MV-4-11 (cell line): ENCODE measurements at regions not wholly inside any gene's neighbourhood (a gene's known extent, or its start where the extent isn't known, plus 50 kb on each side); places are given as distances from the start of the nearest gene placed in this dataset.

Experiments used
- DNase-seq: peaks from one replicate; lab custom pipeline; 2025; lab: John Stamatoyannopoulos, UW

DNA sequence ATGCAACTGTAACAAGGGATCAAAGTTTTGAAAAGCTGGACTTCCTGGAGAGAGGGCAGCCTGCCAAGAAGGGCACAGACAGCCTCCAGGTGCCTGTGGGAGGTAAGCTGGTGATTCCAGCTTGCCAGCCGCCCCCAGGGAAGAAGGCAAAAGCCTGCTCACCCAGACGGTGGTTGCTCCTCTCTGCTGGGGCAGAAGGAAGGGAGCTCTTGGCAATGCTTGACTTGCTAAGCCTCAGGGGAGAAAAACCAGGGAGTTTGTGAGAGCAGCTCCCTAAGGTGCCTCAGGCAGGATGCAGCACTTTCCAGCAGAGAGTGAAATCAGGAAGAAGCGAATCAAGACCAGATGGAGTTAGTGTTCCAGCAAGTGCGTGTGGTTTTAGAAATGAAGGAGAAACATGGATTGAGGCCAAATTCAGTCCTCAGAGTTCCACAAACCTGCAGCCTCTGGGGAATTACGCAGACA is 553.6 kb downstream of the BUD13 start:
- DNase-seq = no peak

- no peak for DNase-seq
These were observed 555.3 kb downstream of the BUD13 start for GRCh38 chr11:116217441-116217840.

GRCh38 chr11:116217006-116217405 is 555.8 kb downstream of the BUD13 start:
- peak; percentile 28 for DNase-seq

- no peak for DNase-seq
These were observed 557.2 kb downstream of the BUD13 start for GRCh38 chr11:116215471-116216113.

GRCh38 chr11:116211147-116211546 is 561.6 kb downstream of the BUD13 start:
- DNase-seq = no peak

GRCh38 chr11:116210663-116211062 is 562.1 kb downstream of the BUD13 start:
- no peak for DNase-seq

DNA sequence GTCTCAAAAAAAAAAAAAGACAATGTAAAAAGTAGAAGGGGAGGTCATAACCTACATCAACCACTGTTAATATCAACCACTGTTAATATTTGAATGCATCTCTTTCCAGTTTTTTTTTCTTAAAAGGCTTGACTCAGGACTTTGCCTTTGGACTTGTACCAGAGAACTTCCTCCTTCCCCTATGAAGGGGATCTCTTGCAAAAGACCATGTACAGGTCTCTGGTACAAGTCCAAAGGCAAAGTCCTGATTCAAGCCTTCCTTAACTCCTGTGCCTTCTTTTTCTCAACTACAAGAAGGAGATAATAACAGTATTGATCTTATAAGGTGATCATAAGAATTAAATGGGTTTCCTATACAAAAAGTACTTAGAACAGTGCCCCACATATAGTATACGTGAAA is 563.5 kb downstream of the BUD13 start:
- no peak for DNase-seq

DNA sequence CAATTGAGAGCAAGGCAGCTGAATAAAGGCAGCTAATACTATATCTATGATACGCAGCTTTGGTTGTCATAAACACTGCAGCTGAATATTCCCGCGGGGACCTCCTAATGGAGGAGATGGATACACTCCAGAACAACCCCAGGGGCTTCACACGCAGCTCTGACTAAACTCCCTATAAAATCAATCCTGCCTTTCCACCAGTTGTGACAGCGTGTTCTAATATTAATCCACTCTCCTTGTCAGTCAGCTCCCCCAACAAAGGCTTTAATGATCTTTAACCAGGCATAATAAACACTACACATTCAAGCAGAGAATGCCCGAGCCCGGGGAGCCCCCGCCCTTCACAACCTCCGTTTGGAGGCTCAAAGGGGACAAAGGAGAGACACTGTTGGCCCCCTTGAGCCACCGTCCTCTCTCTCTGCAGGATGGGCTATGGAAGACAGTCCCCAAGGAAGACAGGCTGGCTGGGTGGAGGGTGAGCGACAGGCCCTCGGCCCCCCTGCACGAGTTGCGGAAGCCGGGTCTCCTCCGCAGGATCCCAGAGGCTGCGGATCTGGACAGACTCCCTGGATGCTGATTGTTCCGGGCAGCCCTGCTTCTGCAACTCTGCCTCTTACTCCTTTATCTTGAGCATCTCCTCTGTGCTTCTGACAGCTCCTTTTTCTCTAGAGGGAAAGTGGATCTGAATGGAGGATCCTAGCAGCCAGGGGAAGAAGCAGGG is 565.2 kb downstream of the BUD13 start:
- no peak for DNase-seq

- no peak for DNase-seq
These were observed 565.8 kb downstream of the BUD13 start for GRCh38 chr11:116207019-116207418.

DNA sequence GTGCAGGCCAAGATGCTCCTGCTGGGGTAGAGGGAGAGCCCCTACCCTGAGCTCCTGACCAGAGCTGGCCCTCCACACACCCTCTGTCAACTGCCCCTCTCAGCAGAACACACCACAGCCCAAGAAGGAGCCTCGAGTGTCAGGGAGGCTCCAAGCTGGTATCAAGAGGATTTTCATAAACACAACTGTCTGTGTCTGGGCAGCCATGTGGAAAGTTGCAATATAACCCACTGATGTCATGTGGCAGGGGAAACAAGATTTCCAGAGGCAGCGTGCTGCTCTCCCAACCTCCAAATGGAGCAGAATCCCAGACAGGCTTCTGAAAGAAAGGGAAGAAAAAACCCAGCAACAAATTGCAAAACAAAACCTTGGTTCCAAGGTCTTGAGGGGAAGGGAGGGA is 569.9 kb downstream of the BUD13 start:
- DNase-seq = no peak

- DNase-seq = no peak
These were observed 572.2 kb downstream of the BUD13 start for GRCh38 chr11:116200564-116200963.

GRCh38 chr11:116199182-116199581 is 573.6 kb downstream of the BUD13 start:
- DNase-seq = no peak

DNA sequence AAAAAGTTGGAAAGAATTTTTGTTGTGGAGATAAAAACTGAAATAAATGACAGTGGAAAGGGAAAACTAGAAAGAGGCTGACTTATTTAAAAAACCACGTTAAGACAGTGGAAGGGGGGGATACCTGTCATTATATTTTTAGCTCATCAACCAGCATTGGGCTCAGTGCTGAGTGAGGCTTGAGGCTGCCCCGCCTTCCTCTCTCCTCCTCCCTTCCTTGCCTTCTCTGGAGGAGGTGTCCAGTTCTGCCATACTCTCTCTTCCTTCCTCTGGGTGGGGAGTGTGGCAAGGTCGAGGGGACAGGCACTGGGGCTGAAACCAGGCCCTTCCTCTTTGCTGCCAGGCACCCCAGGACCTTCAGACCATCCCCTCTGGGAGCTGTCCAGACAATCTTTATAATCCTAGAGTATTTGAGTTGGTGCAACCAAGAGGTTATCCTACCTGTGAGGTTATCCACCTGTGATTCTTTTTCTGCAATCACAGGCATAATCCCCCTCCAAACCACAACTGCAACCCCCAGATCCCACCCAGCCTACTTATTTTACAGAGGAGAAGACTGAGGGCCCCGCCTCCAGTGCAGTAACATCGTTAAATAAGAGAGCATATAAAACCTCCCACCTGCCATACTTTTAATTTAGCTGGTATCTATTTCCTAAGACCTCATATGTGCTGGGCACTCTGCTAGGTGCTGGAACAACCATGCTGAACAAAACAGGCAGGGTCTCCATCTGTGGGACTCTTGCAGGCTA is 578.5 kb downstream of the BUD13 start:
- DNase-seq = no peak

DNA sequence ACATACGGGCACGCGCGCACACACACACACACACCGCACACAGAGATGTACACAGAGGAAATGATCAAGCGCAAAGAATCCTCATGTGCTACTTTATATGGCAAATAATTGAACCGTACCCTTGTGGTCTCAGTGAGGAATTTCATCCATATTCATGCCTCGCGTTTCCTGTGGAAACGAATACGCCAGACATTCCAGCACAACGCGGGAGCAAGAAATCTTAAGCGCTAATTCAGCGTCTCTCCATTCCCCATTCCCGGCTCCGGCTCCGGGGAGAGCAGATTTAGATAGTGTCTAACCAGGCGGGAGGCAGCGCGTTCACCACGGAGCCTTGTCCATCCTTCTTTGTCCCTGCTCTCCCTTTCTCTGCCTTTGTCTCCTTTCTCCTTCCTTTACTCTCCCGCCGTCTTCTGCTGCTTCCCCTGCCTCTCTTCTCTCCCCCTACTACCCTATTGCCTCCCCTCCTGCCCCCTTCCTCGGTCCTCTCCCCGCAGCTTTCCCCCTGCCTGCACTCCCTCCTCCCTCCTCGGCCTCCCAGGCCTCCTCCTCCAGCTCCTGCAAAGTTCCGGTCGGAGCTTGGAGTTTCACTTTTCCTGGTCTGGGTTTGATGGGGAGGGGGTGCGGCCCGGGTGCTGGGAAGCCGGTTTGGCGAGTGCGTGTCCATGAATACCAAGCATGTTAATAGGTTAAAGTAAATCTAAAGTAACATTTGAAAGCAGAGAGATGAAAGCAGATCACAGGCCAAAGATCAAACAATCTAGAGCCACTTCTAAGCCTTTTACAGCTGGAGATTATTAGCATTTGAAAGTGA is 579.3 kb downstream of the BUD13 start:
- no peak for DNase-seq

DNA sequence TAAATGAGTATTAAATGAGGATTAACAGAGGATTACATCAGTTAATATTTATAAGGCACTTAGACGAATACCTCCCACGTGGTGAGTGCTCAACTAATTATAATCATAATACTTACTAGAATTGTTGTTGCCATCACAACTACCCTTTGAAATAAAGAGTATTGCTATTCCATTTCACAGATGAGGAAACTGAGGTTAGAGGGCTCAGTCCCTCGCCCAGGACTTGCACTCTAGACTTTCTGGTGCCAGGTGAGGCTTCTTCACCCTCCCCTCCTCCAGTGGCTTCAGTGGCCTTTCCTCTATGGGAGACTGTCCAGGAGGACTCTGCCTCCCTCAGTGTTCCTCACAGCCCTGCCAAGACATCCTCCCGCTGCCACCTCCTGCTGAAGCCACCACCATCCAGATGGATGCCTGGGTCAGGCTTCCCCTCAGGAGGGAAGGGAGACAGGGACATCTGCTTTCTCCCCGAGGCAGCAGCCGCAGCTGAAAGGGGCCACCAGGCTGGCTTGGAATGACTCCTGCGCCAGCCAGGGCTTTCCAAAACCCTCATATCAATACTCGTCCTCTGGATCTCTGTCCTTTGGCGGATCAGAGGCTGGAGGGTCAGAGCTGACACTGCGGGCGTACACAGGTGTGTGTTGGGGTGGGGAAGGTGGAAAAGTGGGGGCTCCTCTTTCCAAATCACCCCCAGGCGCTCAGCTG is 580.1 kb downstream of the BUD13 start:
- no peak for DNase-seq

- DNase-seq = no peak
These were observed 581.9 kb downstream of the BUD13 start for GRCh38 chr11:116190861-116191260.

GRCh38 chr11:116189408-116190170 is 583.2 kb downstream of the BUD13 start:
- no peak for DNase-seq

DNA sequence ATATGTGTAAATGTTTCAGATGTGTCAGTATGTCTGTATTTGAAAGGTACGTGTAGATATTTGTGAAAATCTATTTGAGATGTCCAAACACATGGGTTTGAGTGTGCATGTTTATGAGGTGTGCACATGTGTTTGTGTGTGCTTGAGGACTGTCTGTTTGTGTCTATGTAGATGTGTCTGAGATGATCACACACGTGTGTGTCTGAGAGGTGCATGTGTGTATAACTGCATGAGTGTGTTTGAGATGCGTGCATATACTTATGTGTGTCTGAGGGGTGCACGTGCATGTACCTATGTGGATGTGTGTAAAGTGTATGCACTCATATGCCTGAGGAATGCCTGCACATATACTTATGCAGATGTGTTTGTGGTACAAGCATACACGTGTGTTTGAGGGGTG is 584.4 kb downstream of the BUD13 start:
- DNase-seq = no peak

DNA sequence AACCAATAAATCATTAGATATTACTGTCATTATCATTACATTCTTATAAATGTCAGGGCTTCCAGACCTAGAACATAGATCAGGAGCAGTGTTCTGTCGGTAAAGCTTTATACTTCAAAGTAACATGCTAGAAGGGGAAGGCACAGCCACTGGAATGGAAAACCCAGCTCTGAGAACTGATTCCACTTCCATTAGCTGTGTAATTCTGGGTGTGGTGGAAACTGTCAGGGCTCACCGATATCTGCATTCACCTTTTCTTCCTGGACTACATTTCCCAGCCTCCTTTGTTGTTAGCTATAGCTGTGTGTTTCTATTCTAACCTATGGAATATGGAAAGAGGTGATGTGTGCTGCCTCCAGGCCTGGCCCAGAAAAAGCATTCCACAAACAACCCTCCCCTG is 585.8 kb downstream of the BUD13 start:
- DNase-seq = no peak

DNA sequence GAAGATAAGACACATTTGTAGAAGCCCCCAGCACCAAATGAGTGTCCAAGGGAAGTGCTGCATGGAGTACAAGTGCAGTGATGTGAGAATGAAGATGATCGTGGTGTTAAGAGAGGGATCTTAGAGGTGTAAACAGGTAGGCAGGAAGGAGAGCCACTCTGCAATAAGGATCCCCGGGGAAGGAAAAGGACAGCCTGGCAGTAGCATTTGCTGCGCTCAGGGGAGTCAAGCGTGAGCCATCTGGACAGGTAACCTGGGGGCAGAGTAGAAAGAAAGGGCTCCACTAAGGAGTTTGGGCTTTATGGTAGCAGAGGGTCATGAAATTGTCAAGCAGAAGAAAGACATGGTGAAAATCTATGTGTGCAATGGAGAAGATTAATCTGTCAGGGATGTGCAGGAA is 587.2 kb downstream of the BUD13 start:
- no peak for DNase-seq

GRCh38 chr11:116184763-116185162 is 588.0 kb downstream of the BUD13 start:
- DNase-seq = no peak
